Lower lobe of right lung (tissue), 2 donors: ENCODE measurements at regions not wholly inside any gene's neighbourhood (a gene's known extent, or its start where the extent isn't known, plus 50 kb on each side); places are given as distances from the start of the nearest gene placed in this dataset.

Source experiments
- ATAC-seq, 2 donors: fragments of 200-7000 bp; cut with Tn5 transposase; one replicate each; pipeline ENCODE4 v1.9.1; 2020 to 2022; ENCODE audit warnings: mild to moderate bottlenecking in 2 of 2, moderate library complexity in 2 of 2
- DNase-seq: peaks from one replicate; pipeline ENCODE4 v3.0.0-alpha.2; 2020
- H3K27ac ChIP-seq: fragments of 200-600 bp; one replicate; pipeline ENCODE4 v1.8.0; 2022
- H3K27me3 ChIP-seq: fragments of 200-600 bp; one replicate; pipeline ENCODE4 v1.8.0; 2022; ENCODE audit warnings: low read depth
- H3K36me3 ChIP-seq: fragments of 200-600 bp; one replicate; pipeline ENCODE4 v1.8.0; 2022; ENCODE audit warnings: mild to moderate bottlenecking
- H3K4me1 ChIP-seq: fragments of 200-600 bp; one replicate; pipeline ENCODE4 v1.8.0; 2022
- H3K4me3 ChIP-seq: fragments of 200-600 bp; one replicate; pipeline ENCODE4 v1.8.0; 2022; ENCODE audit warnings: mild to moderate bottlenecking
- H3K9me3 ChIP-seq: fragments of 200-600 bp; one replicate; pipeline ENCODE4 v1.8.0; 2022
- CTCF ChIP-seq: fragments of 200-600 bp; IDR thresholded peaks from one replicate; pipeline ENCODE4 v1.8.0; 2022; ENCODE audit warnings: antibody characterized with exemption, mild to moderate bottlenecking
- intact Hi-C: fragments of 100-400 bp; cut with DNase I; formaldehyde crosslinking; loops from one replicate; pipeline ENCODE4 v1.11.0; 2022
- donor health status: DM: no; HTN: yes; CAD: no; lungs with severe emphysema.

GRCh38 chr11:121793916-121794315, 322.1 kb downstream of the BLID start:
- intact Hi-C loops: no loop called here
- Histone ChIP-seq H3K4me1 (no peaks in the 10 kb centered on the region), H3K27me3 (no peaks in the 10 kb centered on the region), H3K9me3 (no peaks in the 10 kb centered on the region), H3K27ac (no peak overlapping the region), H3K36me3 (no peaks in the 10 kb centered on the region), H3K4me3 (no peak overlapping the region)
- ATAC-seq (no peak), DNase-seq (no peak)
- TF ChIP-seq CTCF: no peak

- no peak for ATAC-seq
- no peak for TF ChIP-seq CTCF
- intact Hi-C loops: no loop called here
Measured at GRCh38 chr11:121793291-121793690, 322.7 kb downstream of the BLID start.

GRCh38 chr11:121792185-121792584, 323.8 kb downstream of the BLID start:
- Histone ChIP-seq H3K27ac (no peak overlapping the region), H3K27me3 (no peaks in the 10 kb centered on the region), H3K36me3 (no peaks in the 10 kb centered on the region), H3K9me3 (no peaks in the 10 kb centered on the region), H3K4me1 (no peaks in the 10 kb centered on the region), H3K4me3 (no peak overlapping the region)
- TF ChIP-seq CTCF: no peak
- ATAC-seq (no peak), DNase-seq (no peak)
- intact Hi-C loops: no loop called here

More at GRCh38 chr11:121793291-121793690, 322.7 kb downstream of the BLID start:
- no peaks in the 10 kb centered on the region for H3K9me3 ChIP-seq
- H3K36me3 ChIP-seq: no peaks in the 10 kb centered on the region
- H3K4me3 ChIP-seq: no peak overlapping the region
- no peaks in the 10 kb centered on the region for H3K27me3 ChIP-seq
- no peak overlapping the region for H3K27ac ChIP-seq
- DNase-seq: no peak
- H3K4me1 ChIP-seq: no peaks in the 10 kb centered on the region

DNA sequence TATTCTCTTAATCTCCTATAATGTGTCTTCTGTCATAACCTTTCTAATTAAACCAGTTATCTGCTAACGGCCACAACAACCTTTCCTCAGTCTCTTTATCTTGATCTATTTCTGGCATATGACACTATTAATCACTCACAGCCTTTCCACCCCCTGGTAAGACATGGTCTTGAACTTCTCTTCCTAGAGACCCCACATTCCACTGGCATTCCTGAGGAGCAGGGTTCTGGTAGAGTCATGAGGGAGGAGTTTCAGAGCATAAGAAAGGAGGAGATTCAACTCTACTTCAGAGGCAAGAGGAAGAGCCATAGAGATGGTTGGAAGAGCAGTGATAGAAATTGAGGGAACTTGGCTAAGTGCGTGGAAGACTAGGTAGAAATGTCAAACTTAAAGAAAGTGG, 325.6 kb downstream of the BLID start:
- ATAC-seq: no peak
- peaks cover 4% of the 10 kb centered on the region for H3K9me3 ChIP-seq
- DNase-seq: no peak
- H3K27ac ChIP-seq: no peak overlapping the region
- H3K36me3 ChIP-seq: no peaks in the 10 kb centered on the region
- H3K4me1 ChIP-seq: no peaks in the 10 kb centered on the region
- H3K27me3 ChIP-seq: no peaks in the 10 kb centered on the region
- H3K4me3 ChIP-seq: no peak overlapping the region
- no peak for TF ChIP-seq CTCF
- intact Hi-C loops: no loop called here

GRCh38 chr11:121780971-121781370, 328.2 kb upstream of the SORL1-AS1 start:
- no peaks in the 10 kb centered on the region for H3K36me3 ChIP-seq
- no peaks in the 10 kb centered on the region for H3K27me3 ChIP-seq
- no peak overlapping the region for H3K27ac ChIP-seq
- no peak for TF ChIP-seq CTCF
- ATAC-seq (no peak), DNase-seq (no peak)
- intact Hi-C loops: no loop called here
- H3K9me3 ChIP-seq: peaks cover 3% of the 10 kb centered on the region
- no peaks in the 10 kb centered on the region for H3K4me1 ChIP-seq
- H3K4me3 ChIP-seq: no peak overlapping the region

- intact Hi-C loops: no loop called here
- Histone ChIP-seq H3K9me3 (no peaks in the 10 kb centered on the region), H3K36me3 (no peaks in the 10 kb centered on the region), H3K4me3 (no peak overlapping the region), H3K27me3 (no peaks in the 10 kb centered on the region), H3K4me1 (no peaks in the 10 kb centered on the region), H3K27ac (no peak overlapping the region)
- DNase-seq: no peak
- no peak for ATAC-seq
- no peak for TF ChIP-seq CTCF
Measured at GRCh38 chr11:121777056-121777455, 324.3 kb upstream of the SORL1-AS1 start.
